ENCODE measurements at regions not wholly inside any gene's neighbourhood (a gene's known extent, or its start where the extent isn't known, plus 50 kb on each side); places are given as distances from the start of the nearest gene placed in this dataset.
A peak's percentile ranks its signal among the peaks of the same experiment; 100 is the strongest.
"Not testable (repeated sequence)": the region's sequence is repeated elsewhere in the genome, so short reads cannot be mapped to it uniquely, and the experiment has no call there.

- DNase-seq (ENCODE audit: low read depth): no peak
These were observed 707.3 kb upstream of the IGFBP3 start for GRCh38 chr7:46628389-46628788.

- DNase-seq (ENCODE audit: low read depth): peak; percentile 76
These were observed 705.7 kb upstream of the IGFBP3 start for GRCh38 chr7:46626691-46627310.

GRCh38 chr7:46626261-46626660 is 705.2 kb upstream of the IGFBP3 start:
- no peak for DNase-seq (ENCODE audit: low read depth)

GRCh38 chr7:46625032-46625431 is 704.0 kb upstream of the IGFBP3 start:
- no peak for DNase-seq (ENCODE audit: low read depth)

GRCh38 chr7:46622251-46622650 is 701.2 kb upstream of the IGFBP3 start:
- DNase-seq (ENCODE audit: low read depth): no peak

- DNase-seq (ENCODE audit: low read depth): no peak
These were observed 698.7 kb upstream of the IGFBP3 start for GRCh38 chr7:46619723-46620310.

GRCh38 chr7:46616636-46617035 is 695.6 kb upstream of the IGFBP3 start:
- DNase-seq (ENCODE audit: low read depth): peak; percentile 42

GRCh38 chr7:46613551-46613950 is 692.5 kb upstream of the IGFBP3 start:
- no peak for DNase-seq (ENCODE audit: low read depth)

GRCh38 chr7:46613116-46613515 is 692.0 kb upstream of the IGFBP3 start:
- no peak for DNase-seq (ENCODE audit: low read depth)

- no peak for DNase-seq (ENCODE audit: low read depth)
These were observed 690.4 kb upstream of the IGFBP3 start for GRCh38 chr7:46611508-46611907.

- no peak for DNase-seq (ENCODE audit: low read depth)
These were observed 689.7 kb upstream of the IGFBP3 start for GRCh38 chr7:46610746-46611145.

GRCh38 chr7:46607176-46607575 is 686.1 kb upstream of the IGFBP3 start:
- DNase-seq (ENCODE audit: low read depth): no peak

GRCh38 chr7:46606761-46607160 is 685.7 kb upstream of the IGFBP3 start:
- DNase-seq (ENCODE audit: low read depth): no peak

- DNase-seq (ENCODE audit: low read depth): no peak
These were observed 683.2 kb upstream of the IGFBP3 start for GRCh38 chr7:46604241-46604661.

GRCh38 chr7:46603780-46604179 is 682.7 kb upstream of the IGFBP3 start:
- DNase-seq (ENCODE audit: low read depth): peak; percentile 16

- no peak for DNase-seq (ENCODE audit: low read depth)
These were observed 682.3 kb upstream of the IGFBP3 start for GRCh38 chr7:46603296-46603752.

- no peak for DNase-seq (ENCODE audit: low read depth)
These were observed 679.3 kb upstream of the IGFBP3 start for GRCh38 chr7:46600340-46600739.

- not testable (repeated sequence) for DNase-seq (ENCODE audit: low read depth)
These were observed 673.8 kb upstream of the IGFBP3 start for GRCh38 chr7:46594831-46595230.

GRCh38 chr7:46590918-46591905 is 670.1 kb upstream of the IGFBP3 start:
- peak; percentile 67 for DNase-seq (ENCODE audit: low read depth)

GRCh38 chr7:46589286-46589685 is 668.2 kb upstream of the IGFBP3 start:
- DNase-seq (ENCODE audit: low read depth): no peak

- no peak for DNase-seq (ENCODE audit: low read depth)
These were observed 665.3 kb upstream of the IGFBP3 start for GRCh38 chr7:46586406-46586805.

GRCh38 chr7:46583656-46584055 is 662.6 kb upstream of the IGFBP3 start:
- peak; percentile 37 for DNase-seq (ENCODE audit: low read depth)

GRCh38 chr7:46581268-46581667 is 660.2 kb upstream of the IGFBP3 start:
- no peak for DNase-seq (ENCODE audit: low read depth)
